Middle frontal gyrus (tissue), 1 donor: ENCODE measurements at regions not wholly inside any gene's neighbourhood (a gene's known extent, or its start where the extent isn't known, plus 50 kb on each side); places are given as distances from the start of the nearest gene placed in this dataset.

Source experiments
- DNase-seq: peaks from one replicate; pipeline ENCODE4 v3.0.0-alpha.2; 2015; ENCODE audit warnings: low spot score; ENCODE audit errors: extremely low spot score

DNA sequence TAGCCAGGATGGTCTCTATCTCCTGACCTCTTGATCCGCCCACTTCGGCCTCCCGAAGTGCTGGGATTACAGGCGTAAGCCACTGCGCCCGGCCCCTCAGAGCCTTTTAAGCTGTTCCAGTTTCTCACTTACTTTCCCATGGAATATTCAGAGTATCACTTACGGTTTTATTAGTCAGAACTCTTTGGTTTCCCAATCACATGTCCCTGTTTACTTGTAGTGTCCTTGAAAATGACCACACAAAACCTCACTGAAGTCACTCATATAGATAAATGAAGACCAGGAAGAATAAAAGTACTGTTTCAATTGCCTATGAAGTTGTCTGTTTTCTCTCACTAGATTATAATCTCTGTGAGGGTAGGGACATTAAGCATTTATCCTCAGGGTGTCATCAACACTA is 217.2 kb upstream of the HCCS start:
- no peak for DNase-seq

DNA sequence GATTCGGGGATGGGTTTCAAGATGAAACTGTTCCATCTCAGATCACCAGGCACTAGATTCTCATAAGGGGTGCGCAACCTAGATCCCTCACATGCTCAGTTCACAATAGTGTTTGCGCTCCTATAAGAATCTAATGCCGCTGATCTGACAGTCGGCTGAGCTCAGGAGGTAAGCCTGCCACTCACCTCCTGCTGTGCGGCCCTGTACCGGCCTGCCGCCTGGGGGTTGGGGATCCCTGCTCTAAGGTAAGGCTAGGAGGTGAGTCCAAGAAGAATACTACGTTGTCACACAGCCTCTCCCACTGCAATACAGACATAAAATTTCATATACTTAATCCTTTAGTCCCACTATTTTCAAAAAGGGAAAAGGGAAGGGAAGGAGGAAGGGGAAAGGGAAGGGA is 213.4 kb upstream of the HCCS start:
- DNase-seq = no peak

DNA sequence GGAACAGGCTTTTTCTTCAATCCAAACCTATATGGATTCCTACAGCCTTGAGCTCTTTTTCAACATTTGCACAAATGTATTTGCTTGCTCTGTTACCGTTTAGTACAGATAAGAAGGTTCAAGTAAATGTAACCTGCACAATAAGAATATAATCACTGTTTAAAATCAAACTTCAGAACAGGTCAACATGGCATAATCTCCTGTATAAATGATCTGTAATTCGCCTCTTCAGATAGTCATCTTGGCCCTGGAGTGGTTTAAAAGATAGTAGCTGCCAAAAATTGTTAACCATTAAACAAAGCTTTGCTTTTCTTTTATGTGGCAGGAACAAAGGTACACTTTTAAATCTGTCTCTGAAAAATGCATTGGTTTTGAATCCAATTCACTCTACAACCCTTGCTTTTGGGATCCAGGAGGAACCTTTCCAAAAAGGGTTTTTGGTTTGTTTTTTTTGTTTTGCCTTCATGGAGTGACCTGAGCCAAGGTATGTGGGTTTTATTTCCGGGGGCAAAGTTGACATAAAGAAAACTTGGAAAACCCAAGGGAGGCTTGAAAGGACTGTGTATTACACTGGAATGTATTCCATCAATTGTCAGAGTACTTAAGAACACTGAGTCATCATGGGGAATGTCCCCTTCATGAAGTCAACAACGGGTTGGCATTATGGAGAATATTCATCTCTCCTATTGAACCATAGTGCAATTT is 210.4 kb upstream of the HCCS start:
- no peak for DNase-seq

DNA sequence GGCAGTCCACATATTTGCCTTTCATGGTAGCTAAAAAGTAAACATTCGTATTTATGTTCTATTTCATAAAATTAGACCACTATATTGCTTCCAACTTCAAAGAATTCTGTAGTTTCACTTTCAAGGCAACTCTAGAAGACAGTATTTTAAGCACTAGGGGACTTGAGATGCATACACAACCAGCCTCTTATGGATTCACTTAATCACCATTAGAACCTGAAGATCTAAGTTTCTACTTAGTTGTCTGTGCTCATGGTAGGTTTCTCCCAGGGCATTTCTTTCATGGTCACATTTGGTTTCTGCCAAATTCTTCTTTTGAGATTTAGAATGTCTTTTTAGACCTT is 209.9 kb upstream of the HCCS start:
- no peak for DNase-seq

DNA sequence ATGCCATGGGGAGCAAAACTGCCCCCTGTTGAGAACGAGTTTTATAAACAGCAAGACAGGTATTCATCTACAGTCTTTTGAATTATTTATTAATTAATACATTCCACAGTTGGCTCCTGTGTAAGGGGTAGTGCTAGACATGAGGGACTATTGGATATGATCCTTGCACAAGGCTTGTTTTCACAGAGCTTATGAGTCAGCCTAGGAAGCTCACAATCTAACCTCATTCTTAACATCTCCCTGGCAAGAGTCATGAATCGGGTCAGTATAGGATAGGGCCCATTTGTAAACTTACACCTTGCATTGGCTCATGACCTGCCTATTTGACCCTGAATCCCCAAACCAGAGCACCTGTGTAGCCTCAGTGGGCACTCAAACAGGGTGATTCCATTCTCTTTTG is 209.1 kb upstream of the HCCS start:
- DNase-seq = no peak

DNA sequence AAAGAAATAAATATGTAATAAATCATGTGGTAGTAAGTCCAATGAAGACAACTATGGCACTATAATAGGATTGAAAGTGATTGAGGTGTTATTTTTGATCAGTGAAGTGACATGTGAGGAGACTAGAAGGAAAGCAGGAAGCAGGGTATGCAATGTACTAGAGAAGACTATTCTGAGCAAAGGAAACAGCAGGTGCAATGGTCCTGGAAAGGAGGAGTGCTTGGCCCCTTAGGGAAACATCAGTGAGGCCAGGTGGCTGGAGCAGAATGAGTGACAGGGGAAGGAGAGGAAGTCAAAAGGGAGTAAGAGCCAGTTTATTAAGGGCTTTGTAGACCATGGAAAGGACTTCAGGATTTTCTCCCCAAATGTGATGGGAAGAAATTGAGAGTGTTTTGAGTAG is 207.6 kb upstream of the HCCS start:
- DNase-seq = no peak

DNA sequence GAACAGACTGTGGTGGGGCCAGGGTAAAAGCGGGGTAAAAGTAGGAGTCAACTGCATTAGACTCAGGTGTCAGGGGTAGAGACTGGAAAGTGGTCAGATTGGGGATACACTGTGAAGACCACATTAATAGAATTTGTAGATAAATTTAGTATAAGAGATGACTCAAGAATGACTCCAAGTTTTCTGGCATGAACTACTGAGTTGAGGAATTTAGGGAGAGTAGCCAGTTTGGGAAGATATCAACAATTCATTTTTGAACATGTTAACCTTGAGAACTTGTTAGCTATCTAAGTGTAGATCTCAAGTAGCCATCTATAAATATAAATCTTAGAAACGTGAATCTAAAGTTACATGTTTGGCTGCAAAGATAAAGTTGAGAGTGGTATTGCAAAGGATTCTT is 206.9 kb upstream of the HCCS start:
- no peak for DNase-seq

DNA sequence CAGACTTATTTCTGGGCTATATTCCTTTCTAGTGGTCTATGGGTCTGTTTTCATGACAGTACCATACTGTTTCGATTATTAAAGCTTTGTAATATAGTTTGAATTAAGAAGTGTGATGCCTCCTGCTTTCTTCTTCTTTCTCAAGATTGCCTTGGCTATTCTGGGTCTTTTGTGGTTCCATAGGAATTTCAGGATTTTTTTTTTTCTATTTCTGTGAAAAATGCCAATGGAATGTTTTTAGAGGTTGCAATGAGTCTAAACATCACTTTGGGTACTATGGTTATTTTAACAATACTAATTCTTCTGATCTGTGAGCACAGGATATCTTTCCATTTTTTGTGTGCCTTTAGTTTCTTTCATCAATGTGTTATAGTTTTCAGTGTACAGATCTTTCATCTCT is 204.3 kb upstream of the HCCS start:
- DNase-seq = no peak

DNA sequence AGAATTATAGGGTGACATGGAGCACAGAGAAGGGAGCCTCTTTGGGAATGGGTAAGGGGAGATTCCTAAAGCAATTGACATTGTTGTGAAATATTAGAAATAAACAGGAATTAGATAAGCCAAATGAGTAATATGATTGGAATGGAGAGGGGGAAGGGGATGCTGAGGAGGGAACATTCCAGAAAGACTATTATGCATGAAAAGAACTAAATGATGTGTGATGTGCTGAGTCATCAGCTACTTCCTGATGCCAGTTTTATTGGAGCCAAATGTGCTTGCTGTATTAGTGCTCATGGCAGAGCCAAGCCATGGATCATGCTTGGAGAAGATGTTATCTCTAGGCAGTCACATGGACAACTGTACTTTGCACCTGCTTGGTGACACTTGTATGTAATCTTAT is 189.0 kb upstream of the HCCS start:
- DNase-seq = no peak

DNA sequence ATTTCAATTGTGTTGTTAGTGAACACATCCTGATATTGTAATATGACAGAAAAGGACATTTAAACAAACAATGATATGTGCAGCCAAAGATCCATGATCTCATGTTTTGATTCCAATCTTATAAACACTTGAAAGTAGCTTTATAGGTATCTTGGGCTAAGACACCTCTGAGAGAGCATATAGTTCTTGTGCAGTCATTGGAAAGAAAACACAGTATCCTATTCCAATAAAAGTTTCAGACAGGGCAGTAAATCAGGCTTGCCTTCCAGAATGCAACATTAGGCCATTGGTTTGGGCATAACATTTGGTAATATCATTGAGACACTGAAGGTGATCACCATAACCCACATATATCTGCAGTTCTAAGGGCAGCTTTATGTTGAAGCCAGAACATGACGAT is 188.3 kb upstream of the HCCS start:
- DNase-seq = no peak

DNA sequence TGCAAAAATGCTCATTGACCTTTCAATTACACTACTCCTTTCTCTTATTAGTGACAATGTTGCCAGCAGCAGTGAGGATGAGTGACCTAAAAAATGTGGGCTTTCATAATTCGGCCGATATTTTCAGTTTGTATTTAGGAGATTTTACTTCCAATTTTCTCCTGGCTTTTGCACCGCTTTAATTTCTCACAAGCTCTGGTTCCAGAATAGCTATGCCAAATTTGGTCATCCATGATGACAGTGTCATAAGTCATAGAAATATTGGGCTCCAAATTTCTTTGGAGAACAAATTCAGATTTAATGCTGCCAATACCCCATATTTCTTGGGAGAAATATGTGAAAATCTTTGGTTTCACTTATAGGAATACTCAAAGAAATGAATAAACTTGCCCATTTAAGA is 187.7 kb upstream of the HCCS start:
- DNase-seq = no peak

DNA sequence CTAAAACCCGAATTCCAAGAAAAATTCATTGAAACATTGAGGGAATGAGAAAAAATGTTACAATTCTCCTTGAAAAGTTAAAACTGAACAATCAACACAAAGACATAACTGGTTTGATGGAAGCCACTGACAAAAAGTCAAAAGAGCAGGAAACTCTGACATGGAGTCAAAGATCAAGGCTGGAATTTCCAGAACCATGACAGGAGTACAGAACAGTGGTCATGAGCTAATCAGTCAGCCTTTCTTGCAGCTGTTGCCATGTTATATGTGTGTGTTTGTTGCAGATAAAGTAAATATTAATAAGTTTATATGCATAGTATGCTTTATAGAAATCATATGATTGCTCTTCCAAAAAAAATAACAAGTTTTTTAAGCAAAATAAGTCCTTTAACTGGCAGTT is 184.7 kb upstream of the HCCS start:
- DNase-seq = no peak

DNA sequence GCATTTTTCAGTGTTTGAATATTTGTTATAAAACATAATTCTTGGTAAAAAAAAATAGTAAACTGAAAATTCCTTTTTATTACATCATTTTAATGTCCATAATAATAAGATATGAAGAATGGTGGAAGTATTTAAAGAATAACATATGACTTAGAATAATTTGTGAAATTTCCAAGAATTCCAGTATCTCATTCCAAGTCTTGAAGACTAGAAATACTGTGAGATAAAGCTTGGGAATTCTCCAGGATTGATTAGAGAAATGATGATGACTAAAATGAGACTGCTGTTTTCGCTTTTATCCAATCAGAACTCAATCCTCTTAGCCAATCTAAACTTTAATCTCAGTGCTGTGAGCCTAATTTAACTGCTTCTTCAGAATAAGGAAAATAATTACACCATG is 184.2 kb upstream of the HCCS start:
- DNase-seq = no peak

DNA sequence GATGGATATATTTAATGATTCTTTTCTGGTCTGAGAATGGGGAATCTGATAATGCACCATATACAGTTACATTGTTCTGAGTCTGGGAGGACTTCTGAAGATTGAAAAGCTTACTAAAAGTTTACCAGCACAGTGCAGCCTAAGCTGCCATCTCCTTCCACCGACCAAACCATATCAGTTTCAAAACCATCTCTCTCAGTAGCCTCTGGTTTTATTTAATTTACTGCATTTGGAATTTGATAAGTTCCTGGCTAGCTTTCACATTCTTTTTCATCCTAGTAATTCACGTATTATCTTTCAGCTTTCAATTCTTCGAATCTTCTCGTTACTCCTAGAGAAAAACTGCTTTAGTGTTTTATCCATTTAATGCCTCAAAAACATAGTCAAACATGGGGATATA is 181.4 kb upstream of the HCCS start:
- DNase-seq = no peak

DNA sequence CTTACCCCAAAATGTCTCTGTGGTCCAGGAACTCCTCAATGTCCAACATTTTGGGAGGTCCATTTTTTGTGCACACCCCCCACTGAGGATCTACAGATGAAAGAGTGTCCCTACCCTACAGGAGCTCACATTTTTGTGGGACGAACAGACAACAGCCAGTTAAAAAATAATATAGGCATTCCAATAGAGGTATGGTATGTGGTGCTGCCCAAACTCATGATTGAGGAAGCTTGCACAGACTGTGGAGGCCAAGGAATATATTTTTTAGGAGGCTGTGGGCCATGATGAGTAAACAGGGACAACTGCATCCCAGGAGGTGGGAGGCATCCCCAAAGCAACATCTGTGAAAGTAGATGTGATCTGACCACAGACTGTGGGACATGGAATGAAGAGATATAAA is 181.0 kb upstream of the HCCS start:
- DNase-seq = no peak

DNA sequence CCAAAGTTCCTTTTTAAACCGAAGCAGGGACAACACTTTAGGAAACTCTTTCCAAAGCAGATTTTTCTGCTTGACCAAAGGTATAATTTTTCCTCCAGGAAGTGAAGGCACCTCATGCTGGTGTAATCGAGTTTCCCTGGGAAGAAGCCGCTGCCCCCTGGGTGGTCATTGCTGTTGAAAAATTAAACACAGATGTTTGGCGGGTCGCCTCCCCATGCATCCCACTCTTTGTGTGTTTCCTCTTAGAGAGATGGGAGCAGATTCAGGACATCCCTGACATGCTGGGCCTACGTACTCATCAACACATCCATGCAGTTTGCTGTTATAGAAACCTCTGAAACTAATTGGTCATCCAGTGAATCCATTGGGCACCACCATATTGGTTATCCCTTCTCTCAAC is 179.2 kb upstream of the HCCS start:
- no peak for DNase-seq

DNA sequence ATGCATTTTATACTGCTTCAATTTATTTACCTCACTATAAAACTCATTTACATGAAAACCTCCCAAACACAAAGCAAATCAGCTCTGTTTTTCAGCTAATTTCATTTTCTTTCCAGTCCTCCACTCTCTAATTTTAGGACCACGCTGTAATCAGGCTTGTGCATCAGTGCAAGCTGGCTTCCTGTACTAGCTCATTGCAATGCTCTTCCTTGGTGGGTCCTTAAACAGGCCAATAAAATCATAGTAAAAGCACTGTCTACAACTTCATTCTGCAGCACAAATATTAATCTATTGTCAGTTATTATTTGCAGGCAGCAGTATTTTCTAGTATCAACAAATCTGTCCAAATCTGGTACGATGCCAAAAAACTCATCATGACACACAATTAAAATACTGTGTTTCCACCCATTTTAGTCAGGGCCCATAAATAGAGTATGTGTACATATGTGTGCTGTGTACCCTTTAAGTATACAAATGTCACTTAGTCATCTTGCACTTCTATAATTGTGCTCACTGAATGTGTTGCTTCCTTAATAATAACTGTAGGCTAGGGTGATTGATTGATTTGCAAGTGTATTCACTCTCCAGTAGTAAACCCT is 178.2 kb upstream of the HCCS start:
- DNase-seq = no peak

DNA sequence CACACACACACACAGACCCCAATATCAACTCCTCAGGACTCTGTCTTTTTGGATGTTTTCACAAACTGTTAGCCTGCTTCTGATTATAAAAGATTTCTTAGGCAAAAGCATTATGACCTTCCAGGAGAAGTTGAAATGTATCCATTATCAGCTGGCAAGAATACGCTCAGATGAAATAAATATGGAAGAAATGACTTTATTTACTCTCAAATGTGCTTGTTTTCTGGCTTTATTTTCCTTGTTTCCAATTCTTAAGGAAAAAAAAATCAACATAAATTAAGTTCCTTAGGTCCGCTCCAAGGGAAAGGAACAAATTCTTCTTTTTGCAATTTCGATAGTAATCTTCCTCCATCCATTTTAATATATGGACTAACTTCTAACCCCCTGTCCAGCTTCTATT is 175.6 kb upstream of the HCCS start:
- DNase-seq = no peak

DNA sequence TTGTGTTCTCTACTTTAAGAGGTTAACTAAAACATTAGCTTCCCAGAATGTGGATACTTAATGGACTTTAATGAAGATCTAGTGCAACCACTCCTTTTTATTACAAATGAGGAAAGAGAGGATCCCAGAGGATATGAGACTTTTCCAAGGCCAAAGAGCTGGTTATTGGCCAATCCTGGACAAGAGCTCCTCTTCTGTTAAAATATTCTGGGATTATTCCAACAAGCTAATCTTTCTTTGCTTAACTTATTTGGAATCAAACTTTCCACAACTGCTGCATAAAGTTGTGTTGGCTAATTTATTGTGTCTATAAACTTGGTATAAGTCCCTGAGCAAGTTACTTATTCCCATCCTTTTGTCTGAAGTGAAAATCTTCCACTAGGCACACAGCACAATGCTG is 174.2 kb upstream of the HCCS start:
- DNase-seq = no peak

DNA sequence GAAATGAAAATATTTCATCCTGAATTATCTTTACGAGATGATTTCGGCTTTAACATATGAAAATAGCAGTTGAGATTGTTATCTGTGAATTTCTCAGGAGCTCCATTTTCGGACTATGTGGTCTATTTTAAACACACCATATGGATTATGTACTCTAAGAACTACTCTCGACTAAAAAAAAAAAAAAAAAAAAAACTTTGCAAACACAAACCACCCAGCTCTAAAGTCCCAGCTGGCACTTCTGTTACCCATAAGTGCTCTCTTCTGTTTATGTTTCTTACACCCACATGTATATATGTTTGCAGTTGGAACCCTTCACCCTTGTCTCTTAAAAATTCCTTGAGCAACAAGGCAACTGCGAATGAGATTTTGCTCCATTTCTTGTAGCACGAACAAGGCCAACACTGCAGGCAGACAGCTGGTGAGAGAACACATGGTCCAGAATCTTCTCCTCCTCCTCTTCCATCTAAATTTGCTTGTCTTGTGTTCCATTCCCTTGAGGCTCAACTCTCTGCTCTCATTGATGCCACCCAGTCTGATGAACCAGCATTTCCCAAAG is 172.7 kb upstream of the HCCS start:
- peak; percentile 6 for DNase-seq

DNA sequence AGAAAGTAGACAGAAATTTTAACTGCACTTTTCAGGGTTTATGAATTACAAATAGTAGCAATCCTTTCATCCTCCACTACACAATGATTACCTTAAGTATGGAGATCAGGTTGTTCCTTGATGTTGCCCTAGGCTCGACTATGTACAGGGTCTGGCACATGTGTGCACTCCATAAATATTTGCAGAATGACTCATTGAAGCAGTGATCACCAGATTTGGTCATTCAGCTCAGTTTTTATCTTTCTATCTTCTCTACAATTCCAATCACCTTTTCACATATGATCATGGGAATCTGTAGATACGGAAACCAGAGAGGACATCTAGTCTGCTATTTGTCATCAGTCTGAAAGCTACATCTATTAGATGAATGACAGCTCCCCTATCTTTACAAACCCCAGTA is 171.7 kb upstream of the HCCS start:
- no peak for DNase-seq

DNA sequence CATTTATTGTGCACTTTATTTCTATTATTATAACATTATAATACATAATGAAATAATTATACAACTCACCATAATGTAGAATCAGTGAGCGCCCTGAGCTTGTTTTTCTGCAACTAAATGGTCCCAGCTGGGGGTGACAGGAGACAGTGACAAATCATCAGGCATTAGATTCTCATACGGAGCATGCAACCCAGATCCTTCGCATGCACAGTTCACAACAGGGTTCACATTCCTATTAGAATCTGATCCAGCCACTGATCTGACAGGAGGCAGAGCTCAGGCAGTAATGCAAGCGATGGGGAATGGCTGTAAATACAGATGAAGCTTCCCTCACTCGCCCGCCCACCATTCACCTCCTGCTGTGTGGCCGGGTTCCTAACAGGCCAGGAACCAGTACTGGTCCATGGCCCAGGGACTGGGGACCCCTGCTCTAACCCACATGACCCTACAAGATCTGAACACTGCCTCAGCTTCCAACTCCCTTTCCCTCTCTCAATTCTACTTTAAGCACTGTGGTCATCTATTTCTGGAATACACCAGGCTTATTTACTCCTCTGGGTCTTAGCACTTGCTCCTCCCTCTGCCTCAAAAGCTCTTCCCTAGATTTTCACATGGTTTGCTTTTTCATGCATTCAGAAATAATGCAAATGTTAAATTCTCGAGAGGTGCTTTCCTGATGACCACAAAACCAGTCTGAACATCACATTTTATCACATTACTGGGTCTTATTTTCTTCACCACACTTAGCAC is 166.8 kb upstream of the HCCS start:
- DNase-seq = no peak

DNA sequence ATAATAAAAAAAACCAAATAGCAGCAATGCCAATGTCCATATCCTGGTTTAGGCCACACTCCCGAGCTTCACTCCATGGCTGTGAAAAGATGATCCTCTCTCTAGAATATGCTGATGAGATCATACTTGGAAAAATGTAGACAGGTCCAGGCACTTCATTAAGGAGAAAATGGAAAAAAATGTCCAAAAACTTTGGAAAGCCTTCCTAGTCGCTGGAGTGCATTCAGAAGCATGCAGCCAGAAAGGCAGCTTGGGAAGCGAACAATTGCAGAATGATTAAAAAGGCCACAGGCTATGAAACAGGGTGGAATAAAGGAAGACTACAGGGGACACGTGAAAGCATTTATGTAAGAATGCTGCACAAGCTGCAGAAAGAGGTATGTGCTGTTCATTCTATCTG is 165.6 kb upstream of the HCCS start:
- no peak for DNase-seq
